HG03575 (cell line): ENCODE measurements at regions not wholly inside any gene's neighbourhood (a gene's known extent, or its start where the extent isn't known, plus 50 kb on each side); places are given as distances from the start of the nearest gene placed in this dataset.

ENCODE experiments used
- ATAC-seq: cut with Tn5 transposase; IDR thresholded peaks from one replicate; pipeline ENCODE4 v1.9.1; 2021; ENCODE audit not compliant: unreplicated experiment, insufficient number of reproducible peaks, low FRiP score; ENCODE audit errors: extremely low read depth

DNA sequence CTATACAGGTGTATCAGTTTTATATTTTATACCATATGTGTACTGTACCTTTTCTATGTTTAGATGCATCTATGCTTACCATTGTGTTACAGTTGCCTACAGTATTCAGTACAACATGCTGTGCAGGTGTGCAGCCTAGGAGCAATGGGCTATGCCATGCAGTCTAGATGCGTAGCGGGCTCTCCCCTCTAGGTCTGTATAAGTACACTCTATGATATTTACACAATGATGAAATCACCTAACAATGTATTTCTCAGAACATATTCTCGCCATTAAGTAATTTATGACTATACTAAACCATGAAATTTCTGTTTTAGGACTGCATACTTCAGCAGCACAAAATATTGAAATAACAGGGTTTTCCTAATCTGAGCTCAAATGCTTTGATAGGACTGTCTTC is 179.6 kb downstream of the RFC3 start:
- ATAC-seq, result no peak

DNA sequence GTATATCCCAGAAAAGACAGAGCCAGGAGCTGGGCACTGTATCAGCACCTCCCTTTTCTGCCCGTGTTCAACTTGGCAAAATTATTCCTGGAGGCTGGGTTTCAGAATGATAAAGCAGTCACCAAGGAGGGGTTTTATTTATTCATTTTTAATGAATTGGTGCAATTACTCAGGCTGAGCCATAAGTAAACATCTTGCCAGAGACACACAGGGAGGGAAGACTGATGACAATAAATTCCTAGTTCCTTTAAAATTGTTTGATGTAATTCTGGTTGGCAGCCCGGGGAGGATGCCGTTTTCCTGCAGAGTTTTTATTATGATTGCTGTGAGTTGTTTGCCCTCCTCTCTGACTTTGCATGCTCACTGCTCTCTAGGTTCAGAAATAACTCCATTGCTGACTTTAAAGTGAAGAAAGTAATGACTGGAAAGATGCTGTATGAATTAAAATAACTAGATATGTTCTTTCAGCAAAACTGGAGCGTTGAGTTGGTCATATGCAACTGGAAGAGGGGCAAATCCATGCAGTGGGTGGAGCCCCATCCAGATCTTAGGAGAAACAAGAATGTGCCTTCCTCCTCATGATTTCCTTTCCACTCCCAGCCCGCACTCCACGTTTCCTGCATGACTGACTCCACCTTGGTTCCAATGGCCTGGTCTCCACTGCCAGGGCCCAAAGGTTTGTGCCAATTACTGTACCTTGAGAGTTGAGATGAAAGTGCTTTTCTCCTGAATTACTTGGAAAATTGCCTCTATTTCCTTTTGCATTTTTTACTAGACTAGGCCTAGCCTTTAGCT is 182.1 kb downstream of the RFC3 start:
- ATAC-seq, result no peak

DNA sequence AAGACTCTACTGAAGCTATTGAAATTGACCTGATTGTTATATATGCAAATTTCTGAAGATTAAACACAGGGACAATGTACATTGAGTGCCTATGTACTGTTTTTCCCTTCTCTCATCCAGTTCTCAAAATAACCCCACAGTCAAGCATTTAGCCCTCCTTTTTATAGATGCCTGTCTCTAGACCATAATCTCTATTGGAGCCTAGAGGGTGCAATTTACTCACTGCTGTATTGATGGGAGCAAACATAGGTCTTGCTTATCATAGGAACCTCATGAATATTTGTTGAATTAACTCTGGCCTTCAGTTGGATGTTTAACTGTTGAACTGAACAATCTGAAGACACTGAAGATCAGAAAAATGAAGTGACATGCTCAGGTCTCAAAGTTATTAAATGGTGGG is 183.0 kb downstream of the RFC3 start:
- no peak for ATAC-seq

DNA sequence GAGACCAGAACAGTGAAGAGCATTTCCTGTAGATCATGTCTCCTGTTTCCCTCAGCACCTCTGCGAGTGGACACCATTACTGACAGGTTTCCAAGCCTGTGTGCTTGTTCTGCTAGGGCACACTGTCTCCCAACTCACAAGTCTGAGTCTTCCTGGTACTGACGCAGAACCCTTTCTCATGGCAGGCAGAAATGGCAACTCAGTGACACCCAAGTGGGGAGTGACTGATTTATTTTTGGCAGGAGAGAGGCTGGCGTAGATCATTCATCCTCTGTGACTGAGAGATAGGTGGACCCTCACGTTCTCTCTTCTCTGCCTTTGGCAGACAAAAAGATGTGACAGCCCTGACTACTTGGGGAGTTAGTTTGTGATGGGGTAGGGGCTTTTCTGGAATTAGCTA is 183.4 kb downstream of the RFC3 start:
- ATAC-seq, result no peak

DNA sequence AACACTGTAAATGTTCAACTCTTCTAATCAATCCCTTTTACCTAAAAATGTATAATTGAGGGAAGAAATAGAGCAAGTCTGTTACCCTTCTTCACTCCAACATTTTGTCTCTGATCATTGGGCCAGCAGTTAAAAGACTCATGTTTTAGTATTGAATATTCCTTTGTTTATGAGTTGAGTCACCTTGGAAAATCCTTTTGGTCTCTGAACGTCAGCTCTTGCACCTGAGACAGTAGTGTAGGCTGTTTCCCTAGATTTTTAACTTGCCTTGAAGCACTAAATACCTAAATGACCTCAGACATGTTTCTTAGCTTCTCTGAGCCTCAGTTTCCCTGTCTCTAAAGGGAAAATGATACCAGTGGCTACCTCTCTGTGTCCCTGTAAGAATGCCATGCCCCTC is 184.2 kb downstream of the RFC3 start:
- no peak for ATAC-seq

DNA sequence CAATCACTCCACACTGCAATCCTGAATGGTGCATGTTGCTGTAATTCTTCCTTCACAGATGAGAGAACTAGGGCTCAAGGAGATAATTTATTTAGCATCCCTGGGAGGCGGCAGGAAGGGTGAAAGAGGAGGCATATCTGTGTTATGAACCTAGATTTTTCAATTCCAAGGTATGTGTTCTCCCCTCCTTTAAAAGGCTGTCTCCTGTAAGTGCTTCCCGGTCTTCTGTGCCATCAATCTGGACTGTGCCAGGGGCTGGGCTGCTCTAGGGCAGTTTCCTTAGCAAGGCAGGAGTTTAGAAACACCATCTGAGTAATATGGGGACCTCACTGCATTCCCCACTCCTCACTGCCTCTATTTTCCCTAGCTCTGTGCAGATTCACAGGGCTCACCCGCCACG is 185.0 kb downstream of the RFC3 start:
- no peak for ATAC-seq

DNA sequence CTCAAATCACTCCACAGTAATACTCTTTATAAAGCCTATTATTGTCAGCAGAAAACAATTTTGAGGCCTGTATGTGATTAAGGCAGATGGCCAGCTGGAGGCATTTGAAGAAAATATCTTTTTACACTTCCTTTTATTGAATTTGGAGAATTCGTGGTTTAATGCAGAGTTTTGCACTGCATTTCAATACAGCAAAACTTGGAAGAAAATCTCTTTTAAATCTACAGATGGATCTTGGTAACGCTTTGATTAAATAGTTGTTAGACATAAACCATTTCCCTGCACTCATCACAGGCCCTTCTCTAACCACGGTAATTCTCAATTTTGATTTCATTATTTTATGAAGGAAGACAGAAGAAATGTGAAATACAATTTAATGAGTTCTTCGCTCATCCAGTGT is 185.7 kb downstream of the RFC3 start:
- no peak for ATAC-seq

DNA sequence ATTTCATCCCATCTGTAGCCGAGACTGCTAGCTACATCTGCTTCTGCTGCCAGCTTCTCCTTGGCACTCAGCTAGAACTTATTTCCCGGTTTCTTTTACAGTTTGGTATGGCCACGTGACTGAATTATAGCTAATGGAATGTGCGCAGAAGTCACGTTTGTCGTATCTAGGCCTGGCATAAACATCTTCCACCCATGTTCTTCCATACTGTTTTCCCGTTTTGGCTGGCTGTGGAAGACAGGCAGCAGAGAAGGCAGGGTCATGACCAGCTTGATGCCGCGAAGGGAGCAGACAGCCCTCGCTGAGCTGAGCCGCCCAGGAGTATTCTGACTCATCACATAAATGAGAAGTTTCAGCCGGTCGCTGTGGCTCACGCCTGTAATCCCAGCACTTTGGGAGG is 186.7 kb downstream of the RFC3 start:
- no peak for ATAC-seq

DNA sequence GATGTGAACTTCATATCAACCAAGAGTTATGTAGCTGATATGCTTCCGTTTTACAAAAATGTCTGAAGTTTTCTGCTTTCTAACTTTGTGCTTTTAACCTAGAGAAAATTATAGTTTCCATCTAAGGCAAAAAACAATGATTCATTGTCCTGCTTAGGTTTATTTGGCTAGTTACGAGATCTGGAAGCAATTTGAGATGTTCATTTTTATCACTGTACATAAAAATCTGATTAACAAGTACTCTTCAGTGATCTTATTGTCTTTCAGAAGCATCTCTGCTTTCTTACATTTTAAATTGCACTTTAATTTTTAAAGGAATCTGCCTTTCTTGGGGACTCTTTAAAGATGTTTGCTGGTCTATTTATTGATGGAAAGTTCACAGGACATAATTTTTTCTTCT is 188.1 kb downstream of the RFC3 start:
- ATAC-seq, result no peak

DNA sequence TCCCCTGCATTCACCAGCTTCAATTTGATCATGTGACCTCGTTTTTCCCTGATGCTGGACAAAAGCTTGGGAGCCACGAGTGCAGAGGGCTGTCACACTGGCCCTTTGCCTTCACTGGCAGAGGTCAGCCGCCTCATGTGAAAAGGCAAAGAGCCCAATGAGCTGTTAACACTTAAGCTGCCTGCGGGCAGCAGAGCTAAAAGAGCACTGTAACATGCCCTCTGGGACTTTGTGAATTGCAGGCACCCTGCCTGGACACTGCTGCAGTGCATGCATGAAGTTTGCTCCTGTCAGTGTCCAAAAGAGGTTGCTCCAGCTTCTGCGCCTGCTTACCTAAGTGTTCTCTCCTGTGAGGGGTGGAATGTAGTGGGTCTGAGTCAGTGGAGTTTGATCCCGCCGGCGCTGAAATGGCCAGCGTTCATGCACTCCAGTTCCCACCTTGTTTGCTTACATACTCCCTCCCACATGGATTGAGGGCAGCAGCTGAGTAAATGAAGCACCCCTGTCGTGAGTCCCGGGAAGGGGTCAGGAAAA is 193.7 kb downstream of the RFC3 start:
- ATAC-seq, result no peak

DNA sequence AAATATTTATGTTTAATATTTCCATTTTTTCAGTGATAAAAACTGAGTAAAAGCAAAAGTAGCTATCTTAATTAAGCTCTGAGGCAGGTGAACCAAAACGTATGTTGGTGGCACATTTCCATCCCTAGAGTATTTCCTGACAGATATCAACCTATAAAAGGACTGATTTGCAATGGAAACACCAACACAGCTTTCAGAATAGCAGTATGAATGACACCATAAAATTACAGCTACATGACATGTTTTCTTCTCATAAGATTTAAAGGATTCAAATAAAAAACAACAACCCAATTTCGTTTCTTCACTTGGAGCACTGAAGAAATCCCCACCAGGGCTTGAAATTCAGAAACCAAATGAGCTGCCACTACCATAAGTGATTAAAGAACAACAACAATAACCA is 194.4 kb downstream of the RFC3 start:
- ATAC-seq, result no peak

DNA sequence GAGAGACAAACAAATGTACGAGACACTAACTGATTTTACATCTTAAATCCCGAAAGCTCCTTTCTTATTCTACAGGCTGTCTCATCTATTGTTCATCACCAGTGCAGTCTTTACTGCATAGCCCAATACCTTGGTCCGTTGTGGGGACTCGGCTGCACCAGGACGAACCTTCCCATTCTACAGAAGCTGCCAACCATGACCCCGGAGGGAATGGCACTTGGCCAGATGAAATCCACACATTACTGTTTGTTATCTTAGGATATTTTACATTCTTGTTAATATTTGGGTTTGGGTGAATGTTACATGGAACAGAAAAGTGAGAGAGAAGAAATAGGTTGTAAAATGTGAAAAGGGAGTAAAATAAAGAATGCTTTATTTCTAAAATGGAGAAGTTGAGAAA is 195.1 kb downstream of the RFC3 start:
- ATAC-seq, result no peak

DNA sequence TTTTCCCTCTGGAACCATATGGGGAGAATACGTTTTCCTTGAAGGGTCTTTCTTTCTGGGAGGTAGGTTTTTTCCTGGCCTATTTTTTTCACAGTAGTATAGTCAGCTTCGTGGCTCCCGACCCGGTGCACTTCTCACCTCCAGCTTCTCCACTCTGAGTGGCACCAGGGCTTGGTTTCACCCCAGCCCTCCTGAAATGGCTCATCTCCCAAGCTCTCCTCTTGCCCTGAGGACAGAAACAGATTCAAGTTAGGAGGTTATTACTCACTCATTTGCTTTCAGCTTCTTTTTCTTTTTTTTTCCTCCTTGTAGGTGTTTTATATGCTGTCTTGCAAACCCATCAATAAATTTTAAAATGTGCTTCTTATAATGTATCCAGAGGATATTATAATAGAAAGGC is 199.3 kb downstream of the RFC3 start:
- no peak for ATAC-seq

DNA sequence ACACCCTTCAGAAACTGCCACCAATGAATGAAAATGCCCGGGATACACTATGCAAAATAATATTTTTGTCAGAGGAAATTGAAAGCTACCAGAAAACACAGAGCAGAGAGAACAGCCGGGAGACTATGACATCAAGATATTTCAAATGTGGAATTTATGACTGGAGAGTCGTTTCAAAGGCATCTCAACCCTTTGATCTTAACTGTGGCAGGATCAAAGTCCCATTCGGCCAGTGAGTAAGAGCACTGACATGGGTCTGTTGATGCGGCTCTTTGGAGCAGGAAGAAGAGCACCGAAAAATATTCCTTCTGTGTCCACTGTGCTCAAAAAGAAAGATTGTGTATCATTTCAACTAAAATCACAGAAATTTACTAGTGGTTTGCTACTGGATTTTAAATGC is 201.9 kb downstream of the RFC3 start:
- no peak for ATAC-seq

DNA sequence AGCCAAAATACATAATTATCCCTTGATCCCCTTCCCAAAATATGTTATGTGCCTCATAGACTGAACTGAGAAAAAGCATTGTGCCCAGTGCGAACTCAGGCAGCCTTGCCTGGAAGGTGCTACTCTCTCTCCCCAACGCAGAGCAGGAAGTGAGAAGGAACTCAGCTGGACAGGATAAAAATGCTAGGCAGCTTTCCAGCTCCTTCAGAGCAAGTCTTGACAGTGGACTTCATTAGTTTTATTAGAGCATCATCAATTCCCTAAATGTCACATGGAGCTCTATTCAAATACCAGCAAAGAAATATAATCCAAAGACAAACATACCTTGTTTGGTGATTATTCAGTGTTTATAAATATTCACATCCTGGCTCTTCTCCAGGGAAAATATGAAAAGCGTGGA is 202.4 kb downstream of the RFC3 start:
- no peak for ATAC-seq

DNA sequence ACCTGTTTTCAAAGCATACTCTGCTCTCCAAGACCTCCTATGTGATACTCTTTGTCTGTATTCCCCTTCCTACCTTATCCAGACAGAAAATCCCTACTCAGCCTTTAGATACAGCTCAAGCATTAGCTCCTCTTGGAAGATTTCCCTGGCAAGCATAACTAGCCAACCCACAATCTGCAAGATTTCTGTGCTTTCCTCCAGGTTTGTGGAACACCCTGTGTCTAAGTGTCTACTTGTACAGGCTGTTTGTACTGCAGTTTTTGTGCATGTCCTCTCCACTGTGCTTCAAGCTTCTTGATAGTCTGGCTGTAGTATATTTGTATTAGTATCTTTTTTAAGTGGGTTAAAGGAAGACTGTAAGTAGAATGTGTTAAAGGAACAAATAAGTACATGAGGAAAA is 203.7 kb downstream of the RFC3 start:
- ATAC-seq, result no peak

DNA sequence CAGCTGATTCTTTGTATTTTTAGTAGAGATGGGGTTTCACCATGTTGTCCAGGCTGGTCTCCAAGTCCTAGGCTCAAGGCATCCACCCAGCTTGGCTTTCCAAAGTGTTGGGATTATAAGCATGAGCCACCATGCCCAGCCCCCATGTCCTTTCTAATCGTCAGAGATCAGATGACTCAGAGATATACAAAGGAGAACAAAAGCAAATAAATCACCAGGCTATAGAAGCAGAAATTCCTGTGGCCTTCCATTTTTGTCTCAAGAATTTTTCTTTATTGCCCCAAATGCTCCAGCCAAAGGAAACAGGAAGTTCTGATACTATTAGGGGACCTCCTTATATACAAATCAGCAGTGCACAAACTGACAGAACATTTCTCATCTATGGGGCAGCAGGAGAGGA is 207.8 kb downstream of the RFC3 start:
- no peak for ATAC-seq

DNA sequence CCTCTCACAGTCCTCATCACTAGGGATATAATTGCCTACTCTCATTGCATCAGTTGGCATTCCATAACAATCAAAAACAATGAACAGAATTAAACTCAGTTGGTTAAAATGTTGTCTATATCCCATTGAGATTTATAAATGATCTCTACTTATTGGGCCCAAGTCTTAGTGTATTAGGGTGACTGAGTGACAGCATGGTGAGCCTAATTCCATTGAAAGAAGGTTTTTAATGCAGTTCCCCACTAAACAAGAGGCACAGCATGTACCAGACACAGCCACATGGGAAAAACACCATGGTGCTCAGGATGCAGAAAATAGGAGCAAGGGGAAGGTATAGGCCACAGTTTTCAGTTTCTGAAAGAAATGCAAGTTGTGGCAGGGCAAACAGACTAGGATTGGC is 208.4 kb downstream of the RFC3 start:
- no peak for ATAC-seq

DNA sequence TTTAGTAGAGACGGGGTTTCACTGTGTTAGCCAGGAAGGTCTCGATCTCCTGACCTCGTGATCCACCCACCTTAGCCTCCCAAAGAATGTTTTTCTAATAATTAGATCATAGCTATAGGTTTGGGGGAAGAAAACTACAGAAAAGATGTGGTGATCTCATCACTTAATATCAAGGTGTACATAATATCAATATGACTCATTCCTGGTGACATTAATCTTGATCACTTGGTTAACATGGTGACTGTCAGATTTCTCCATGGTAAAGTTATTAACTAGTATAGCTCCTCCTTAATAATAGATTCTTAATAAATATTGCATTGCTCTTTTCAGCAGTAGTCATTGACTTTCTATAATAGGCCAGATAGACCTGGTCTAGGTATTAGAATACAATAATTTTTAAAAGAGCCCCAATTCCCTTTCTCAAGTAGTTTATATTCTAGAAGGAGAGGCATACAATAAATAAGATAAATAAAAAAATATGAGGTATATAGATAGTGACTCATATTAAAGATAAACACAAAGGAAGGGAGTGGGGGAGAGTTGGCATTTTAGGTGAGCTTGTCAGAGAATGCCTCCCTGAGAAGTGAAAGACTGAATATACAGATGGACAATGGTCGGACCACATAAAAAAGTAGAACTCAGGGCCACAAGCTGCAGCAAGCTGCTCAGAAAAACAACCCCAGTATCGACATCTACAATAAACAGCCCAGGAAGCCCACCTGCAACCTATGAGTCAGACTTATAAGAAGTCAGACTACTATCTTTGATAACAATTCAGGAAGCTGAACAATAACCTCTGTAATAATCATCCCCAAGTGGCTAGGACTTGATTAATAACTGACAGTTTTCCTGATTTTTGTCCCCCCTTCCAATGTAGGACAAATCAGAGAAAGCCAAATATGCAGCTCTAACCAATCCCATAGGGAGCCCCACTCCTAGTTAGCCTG is 210.8 kb downstream of the RFC3 start:
- ATAC-seq, result no peak

DNA sequence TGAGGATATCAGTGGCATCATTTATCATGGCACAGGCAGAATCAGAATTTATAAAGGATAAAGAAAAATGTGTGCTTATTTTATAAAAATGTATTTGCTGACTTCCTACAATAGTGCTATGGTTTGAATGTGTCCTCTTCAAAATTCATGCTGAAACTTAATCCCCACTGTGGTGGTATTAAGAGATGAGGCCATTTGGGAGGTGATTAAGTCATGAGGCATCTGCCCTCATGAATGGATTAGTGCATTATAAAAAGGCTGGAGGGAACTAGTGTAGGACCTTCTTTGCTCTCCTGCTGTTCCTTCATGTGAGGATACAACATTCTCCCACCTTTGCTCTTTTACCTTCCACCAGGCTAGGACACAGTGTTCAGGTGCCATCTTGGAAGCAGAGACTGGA is 212.8 kb downstream of the RFC3 start:
- no peak for ATAC-seq
